WTC11 (cell line): ENCODE measurements at regions not wholly inside any gene's neighbourhood (a gene's known extent, or its start where the extent isn't known, plus 50 kb on each side); places are given as distances from the start of the nearest gene placed in this dataset.

Experiments
- ATAC-seq: fragments of 200-7000 bp; cut with Tn5 transposase; 2 replicates; pipeline ENCODE4 v1.10.0; 2021; ENCODE audit warnings: mild to moderate bottlenecking, moderate library complexity
- CTCF ChIA-PET: fragments of 300-600 bp; sonication (Branson Sonifier 250); formaldehyde crosslinking; loops from one replicate; lab custom pipeline; 2021; ENCODE audit warnings: antibody characterized with exemption; lab: Charles Lee
- POLR2A ChIA-PET: fragments of 350-600 bp; sonication (Branson Sonifier 250); formaldehyde crosslinking; loops from one replicate; lab custom pipeline; 2021; ENCODE audit warnings: antibody characterized with exemption; lab: Charles Lee
- DNase-seq: peaks from one replicate; pipeline ENCODE4 v3.0.0; 2021; ENCODE audit warnings: low spot score
- H3K27ac Mint-ChIP-seq: 2 replicates; pipeline ENCODE4 v1.8.0; 2021; ENCODE audit warnings: mixed read lengths
- H3K27me3 Mint-ChIP-seq: 2 replicates; pipeline ENCODE4 v1.8.0; 2021; ENCODE audit warnings: low read depth, mild to moderate bottlenecking, moderate library complexity, mixed read lengths
- H3K36me3 Mint-ChIP-seq: 2 replicates; pipeline ENCODE4 v1.8.0; 2021; ENCODE audit warnings: mixed read lengths
- H3K4me1 Mint-ChIP-seq: 2 replicates; pipeline ENCODE4 v1.8.0; 2022; ENCODE audit warnings: mixed read lengths
- H3K4me3 Mint-ChIP-seq: 2 replicates; pipeline ENCODE4 v1.8.0; 2021; ENCODE audit warnings: mild to moderate bottlenecking, moderate library complexity, mixed read lengths
- H3K9me3 Mint-ChIP-seq: 2 replicates; pipeline ENCODE4 v1.8.0; 2021; ENCODE audit warnings: mixed read lengths
- ATF1 ChIP-seq: sonication (generic); formaldehyde crosslinking; IDR thresholded peaks from 2 replicates; pipeline ENCODE4 v1.8.1; 2023; ENCODE audit warnings: mild to moderate bottlenecking, moderate library complexity, missing genetic modification reagents
- ATF2 ChIP-seq: sonication (generic); formaldehyde crosslinking; IDR thresholded peaks from 2 replicates; pipeline ENCODE4 v1.8.1; 2022; ENCODE audit warnings: low read depth, missing genetic modification reagents, borderline replicate concordance
- ATF3 ChIP-seq: sonication (generic); formaldehyde crosslinking; conservative IDR thresholded peaks from 2 replicates; pipeline ENCODE4 v1.8.1; 2022; ENCODE audit warnings: mild to moderate bottlenecking, missing genetic modification reagents
- CBFB ChIP-seq: sonication (generic); formaldehyde crosslinking; IDR thresholded peaks from 2 replicates; pipeline ENCODE4 v1.8.1; 2022; ENCODE audit warnings: mild to moderate bottlenecking, low read depth, missing genetic modification reagents
- CDX4 ChIP-seq: fragments of 250-450 bp; sonication (Bioruptor Pico); IDR thresholded peaks from 2 replicates; pipeline ENCODE4 v1.9.0; 2021; ENCODE audit warnings: moderate library complexity, mild to moderate bottlenecking, inconsistent platforms, borderline replicate concordance
- CREB1 ChIP-seq: sonication (generic); formaldehyde crosslinking; IDR thresholded peaks from 2 replicates; pipeline ENCODE4 v1.8.0; 2023; ENCODE audit warnings: mild to moderate bottlenecking, missing genetic modification reagents
- E2F5 ChIP-seq: sonication (generic); formaldehyde crosslinking; IDR thresholded peaks from 2 replicates; pipeline ENCODE4 v1.8.1; 2022; ENCODE audit warnings: mild to moderate bottlenecking, moderate library complexity, missing genetic modification reagents
- ELF4 ChIP-seq: sonication (generic); formaldehyde crosslinking; IDR thresholded peaks from 2 replicates; pipeline ENCODE4 v1.8.1; 2022; ENCODE audit warnings: low read depth, mild to moderate bottlenecking, moderate library complexity, missing genetic modification reagents
- FOXK1 ChIP-seq: sonication (generic); formaldehyde crosslinking; IDR thresholded peaks from 2 replicates; pipeline ENCODE4 v1.8.0; 2022; ENCODE audit warnings: mild to moderate bottlenecking, moderate library complexity, missing genetic modification reagents
- GRHL2 ChIP-seq: fragments of 250-450 bp; sonication (Bioruptor Pico); IDR thresholded peaks from 2 replicates; pipeline ENCODE4 v1.8.0; 2022; ENCODE audit warnings: mild to moderate bottlenecking, moderate library complexity; ENCODE audit not compliant: insufficient replicate concordance, severe bottlenecking
- JAZF1 ChIP-seq: fragments of 250-450 bp; sonication (Bioruptor Pico); IDR thresholded peaks from 2 replicates; pipeline ENCODE4 v1.9.0; 2021; ENCODE audit warnings: moderate library complexity, mild to moderate bottlenecking, inconsistent platforms
- JUN ChIP-seq: sonication (generic); formaldehyde crosslinking; IDR thresholded peaks from 2 replicates; pipeline ENCODE4 v1.8.0; 2023; ENCODE audit warnings: mild to moderate bottlenecking, missing genetic modification reagents
- NFATC4 ChIP-seq: fragments of 250-450 bp; sonication (Bioruptor Pico); IDR thresholded peaks from 2 replicates; pipeline ENCODE4 v1.9.0; 2021; ENCODE audit warnings: mild to moderate bottlenecking
- PRDM15 ChIP-seq: sonication (generic); formaldehyde crosslinking; IDR thresholded peaks from 2 replicates; pipeline ENCODE4 v1.8.0; 2022; ENCODE audit warnings: missing genetic modification reagents
- PRRX2 ChIP-seq: fragments of 250-450 bp; sonication (Bioruptor Pico); IDR thresholded peaks from 2 replicates; pipeline ENCODE4 v1.8.0; 2021; ENCODE audit warnings: mild to moderate bottlenecking
- RORB ChIP-seq: fragments of 250-450 bp; sonication (Bioruptor Pico); IDR thresholded peaks from 2 replicates; pipeline ENCODE4 v1.9.0; 2021; ENCODE audit warnings: mild to moderate bottlenecking
- TEAD1 ChIP-seq: sonication (generic); formaldehyde crosslinking; IDR thresholded peaks from 2 replicates; pipeline ENCODE4 v1.8.0; 2022; ENCODE audit warnings: mild to moderate bottlenecking, missing genetic modification reagents
- TP53 ChIP-seq: sonication (generic); formaldehyde crosslinking; IDR thresholded peaks from 2 replicates; pipeline ENCODE4 v1.8.1; 2023; ENCODE audit warnings: mild to moderate bottlenecking, missing genetic modification reagents
- ZNF121 ChIP-seq: sonication (generic); formaldehyde crosslinking; IDR thresholded peaks from 2 replicates; pipeline ENCODE4 v1.8.0; 2023; ENCODE audit warnings: missing genetic modification reagents
- ZNF263 ChIP-seq: sonication (generic); formaldehyde crosslinking; IDR thresholded peaks from 2 replicates; pipeline ENCODE4 v1.8.1; 2022; ENCODE audit warnings: low read depth, mild to moderate bottlenecking, moderate library complexity, missing genetic modification reagents
- ZNF317 ChIP-seq: sonication (generic); formaldehyde crosslinking; IDR thresholded peaks from 2 replicates; pipeline ENCODE4 v1.8.1; 2023; ENCODE audit warnings: low read depth, mild to moderate bottlenecking, moderate library complexity, missing genetic modification reagents, borderline replicate concordance
- TF ChIP-seq, protein P1 (sequence below): fragments of 250-450 bp; sonication (Bioruptor Pico); IDR thresholded peaks from 2 replicates; pipeline ENCODE4 v2.1.2; 2022; ENCODE audit warnings: mild to moderate bottlenecking, moderate library complexity
- TF ChIP-seq, protein P2 (sequence below): fragments of 250-450 bp; sonication (Bioruptor Pico); IDR thresholded peaks from 2 replicates; pipeline ENCODE4 v1.8.0; 2021; ENCODE audit warnings: mild to moderate bottlenecking

DNA sequence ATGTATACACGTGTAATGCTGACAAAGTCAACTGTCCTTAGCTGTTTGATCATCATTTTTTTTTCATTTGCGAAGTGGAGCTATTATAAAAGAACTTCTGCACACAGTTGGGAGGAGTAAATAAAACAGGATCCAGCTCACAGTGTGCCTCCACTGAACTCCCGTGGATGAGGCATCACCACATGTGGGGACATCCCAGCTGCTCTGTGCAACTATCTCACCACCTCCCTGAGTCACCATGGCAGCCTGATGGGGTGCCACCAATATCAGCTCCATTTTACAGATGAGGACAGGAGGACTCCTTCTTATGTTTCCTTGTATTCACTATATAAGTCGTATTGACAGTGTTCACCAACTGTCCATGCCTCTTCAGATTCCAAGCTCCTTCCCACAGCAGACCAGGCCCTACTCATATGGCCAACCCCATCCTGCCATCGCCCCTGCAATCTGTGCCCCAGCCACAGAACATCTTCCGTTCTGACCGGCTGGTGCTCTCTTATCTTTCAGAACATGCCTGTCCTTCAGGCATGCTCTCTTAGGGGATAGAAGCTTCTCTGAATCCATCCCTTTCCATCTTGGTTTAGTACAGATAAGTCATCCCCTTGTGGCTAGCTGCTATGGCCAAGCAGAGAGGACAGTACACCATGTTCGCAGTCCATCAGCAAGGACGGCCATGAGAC, 288.1 kb downstream of the RNF144A start (continued):
- TF ChIP-seq JAZF1 (CRISPR knock-in tag), result no peak
- no peak for TF ChIP-seq TEAD1
- no peak for TF ChIP-seq ELF4 (CRISPR knock-in tag)
- TF ChIP-seq JUN (CRISPR knock-in tag), result no peak
- TF ChIP-seq, protein P1, sequence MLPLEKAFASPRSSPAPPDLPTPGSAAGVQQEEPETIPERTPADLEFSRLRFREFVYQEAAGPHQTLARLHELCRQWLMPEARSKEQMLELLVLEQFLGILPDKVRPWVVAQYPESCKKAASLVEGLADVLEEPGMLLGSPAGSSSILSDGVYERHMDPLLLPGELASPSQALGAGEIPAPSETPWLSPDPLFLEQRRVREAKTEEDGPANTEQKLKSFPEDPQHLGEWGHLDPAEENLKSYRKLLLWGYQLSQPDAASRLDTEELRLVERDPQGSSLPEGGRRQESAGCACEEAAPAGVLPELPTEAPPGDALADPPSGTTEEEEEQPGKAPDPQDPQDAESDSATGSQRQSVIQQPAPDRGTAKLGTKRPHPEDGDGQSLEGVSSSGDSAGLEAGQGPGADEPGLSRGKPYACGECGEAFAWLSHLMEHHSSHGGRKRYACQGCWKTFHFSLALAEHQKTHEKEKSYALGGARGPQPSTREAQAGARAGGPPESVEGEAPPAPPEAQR, result no peak
- no peak for TF ChIP-seq ZNF263

DNA sequence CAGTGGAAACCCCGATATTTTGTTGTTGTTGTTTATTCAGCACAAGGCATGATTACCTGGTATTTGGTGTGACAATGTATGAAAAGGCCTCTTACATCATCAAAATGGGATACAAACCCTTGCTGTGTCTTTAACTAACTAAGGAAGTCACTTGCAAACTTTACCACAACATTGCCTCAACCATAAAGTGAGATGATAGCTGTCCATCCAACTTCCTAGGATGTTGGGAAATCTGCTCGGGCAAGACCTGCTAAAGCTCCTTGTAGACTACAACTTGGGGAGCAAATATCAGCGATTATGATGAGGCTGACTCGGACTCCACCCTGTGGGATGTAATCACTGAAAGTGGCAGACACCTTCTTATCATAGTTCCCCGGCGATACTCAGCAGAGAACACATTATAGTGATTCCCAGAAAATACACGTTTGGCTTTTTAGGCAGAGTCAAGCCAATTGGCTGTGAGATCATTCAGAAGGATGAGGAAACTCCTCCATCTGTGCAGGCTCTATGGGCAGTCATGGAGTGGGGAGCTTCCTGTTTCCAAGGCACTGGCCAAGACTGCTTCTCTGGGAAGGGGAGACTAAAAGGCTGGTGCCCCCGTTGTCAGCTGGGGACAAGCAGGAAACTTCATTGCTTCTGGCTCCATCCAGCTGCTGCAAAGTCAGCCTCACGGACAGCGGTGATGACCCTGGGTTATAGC, 289.0 kb downstream of the RNF144A start:
- CTCF ChIA-PET, result no interaction called here
- Mint-ChIP-seq H3K27ac (no peak overlapping the region), H3K4me3 (no peak overlapping the region), H3K9me3 (no peaks in the 10 kb centered on the region), H3K27me3 (no peaks in the 10 kb centered on the region), H3K36me3 (no peaks in the 10 kb centered on the region), H3K4me1 (peaks cover 34% of the 10 kb centered on the region)
- no peak for ATAC-seq
- no peak for DNase-seq
- TF ChIP-seq ZNF317 (CRISPR knock-in tag) (no peak), ATF3 (no peak), PRRX2 (CRISPR knock-in tag) (no peak), FOXK1 (CRISPR knock-in tag) (no peak), ZNF121 (CRISPR knock-in tag) (no peak), ATF2 (no peak), TP53 (CRISPR knock-in tag) (no peak), ATF1 (no peak), CBFB (CRISPR knock-in tag) (no peak), NFATC4 (CRISPR knock-in tag) (no peak), CDX4 (CRISPR knock-in tag) (no peak)
- TF ChIP-seq, protein P2, sequence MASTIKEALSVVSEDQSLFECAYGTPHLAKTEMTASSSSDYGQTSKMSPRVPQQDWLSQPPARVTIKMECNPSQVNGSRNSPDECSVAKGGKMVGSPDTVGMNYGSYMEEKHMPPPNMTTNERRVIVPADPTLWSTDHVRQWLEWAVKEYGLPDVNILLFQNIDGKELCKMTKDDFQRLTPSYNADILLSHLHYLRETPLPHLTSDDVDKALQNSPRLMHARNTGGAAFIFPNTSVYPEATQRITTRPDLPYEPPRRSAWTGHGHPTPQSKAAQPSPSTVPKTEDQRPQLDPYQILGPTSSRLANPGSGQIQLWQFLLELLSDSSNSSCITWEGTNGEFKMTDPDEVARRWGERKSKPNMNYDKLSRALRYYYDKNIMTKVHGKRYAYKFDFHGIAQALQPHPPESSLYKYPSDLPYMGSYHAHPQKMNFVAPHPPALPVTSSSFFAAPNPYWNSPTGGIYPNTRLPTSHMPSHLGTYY (CRISPR knock-in tag), result no peak
- POLR2A ChIA-PET, result no interaction called here

DNA sequence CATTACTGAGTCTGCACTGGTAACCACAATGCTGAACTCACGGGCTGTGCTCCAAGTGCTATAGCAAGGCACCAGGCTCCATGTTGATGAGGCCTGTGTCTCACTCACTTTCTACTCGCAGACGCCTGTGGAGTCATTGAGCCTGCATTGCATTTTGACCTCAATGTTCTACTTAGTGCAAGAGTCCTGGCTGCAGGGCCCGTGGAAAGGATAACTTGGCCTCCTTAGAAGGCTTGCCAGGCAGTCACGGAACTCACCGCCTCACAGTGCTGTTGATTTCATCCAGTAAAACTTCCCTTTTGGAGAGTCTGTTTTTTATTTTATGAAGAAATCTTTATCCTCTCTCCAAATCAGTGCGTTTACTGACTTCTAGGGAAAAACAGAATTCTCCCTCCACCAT, 290.4 kb downstream of the RNF144A start:
- ChIA-PET POLR2A (no interaction called here), CTCF (no interaction called here)
- H3K36me3 Mint-ChIP-seq, result no peaks in the 10 kb centered on the region
- no peak overlapping the region for H3K27ac Mint-ChIP-seq
- H3K4me1 Mint-ChIP-seq, result peaks cover 22% of the 10 kb centered on the region
- no peaks in the 10 kb centered on the region; the same call in none of the 2 replicates for H3K27me3 Mint-ChIP-seq
- ATAC-seq (no peak), DNase-seq (no peak)
- H3K9me3 Mint-ChIP-seq, result no peaks in the 10 kb centered on the region
- H3K4me3 Mint-ChIP-seq, result no peak overlapping the region
- no peak for TF ChIP-seq CREB1 (CRISPR knock-in tag)
- TF ChIP-seq ATF2, result no peak
- TF ChIP-seq RORB (CRISPR knock-in tag), result no peak
- TF ChIP-seq PRDM15 (CRISPR knock-in tag), result no peak
- no peak for TF ChIP-seq GRHL2 (CRISPR knock-in tag)
- TF ChIP-seq E2F5 (CRISPR knock-in tag), result no peak
